Ishikawa (cell line): ENCODE measurements at regions not wholly inside any gene's neighbourhood (a gene's known extent, or its start where the extent isn't known, plus 50 kb on each side); places are given as distances from the start of the nearest gene placed in this dataset.

Experiments used
- CEBPB ChIP-seq: IDR thresholded peaks from 2 replicates; pipeline ENCODE4 v1.6.1; 2012
- CREB1 ChIP-seq: IDR thresholded peaks from 2 replicates; pipeline ENCODE4 v1.6.1; 2012; ENCODE audit warnings: low read depth
- EGR1 ChIP-seq: IDR thresholded peaks from 2 replicates; pipeline ENCODE4 v1.6.1; 2012
- EP300 ChIP-seq: IDR thresholded peaks from 2 replicates; pipeline ENCODE4 v1.6.1; 2012; ENCODE audit warnings: borderline replicate concordance
- FOXM1 ChIP-seq: IDR thresholded peaks from 2 replicates; pipeline ENCODE4 v1.6.1; 2012; ENCODE audit warnings: low read depth, borderline replicate concordance
- MAX ChIP-seq: IDR thresholded peaks from 2 replicates; pipeline ENCODE4 v1.6.1; 2012
- NFIC ChIP-seq: IDR thresholded peaks from 2 replicates; pipeline ENCODE4 v1.6.1; 2012
- RAD21 ChIP-seq: IDR thresholded peaks from 2 replicates; pipeline ENCODE4 v1.6.1; 2012; ENCODE audit warnings: low read depth
- REST ChIP-seq: IDR thresholded peaks from 2 replicates; pipeline ENCODE4 v1.6.1; 2012; ENCODE audit warnings: low read depth, mild to moderate bottlenecking
- TAF1 ChIP-seq: IDR thresholded peaks from 2 replicates; pipeline ENCODE4 v1.6.1; 2012; ENCODE audit warnings: low read depth, mild to moderate bottlenecking
- TCF12 ChIP-seq: IDR thresholded peaks from 2 replicates; pipeline ENCODE4 v1.6.1; 2012; ENCODE audit warnings: low read depth
- TEAD4 ChIP-seq: IDR thresholded peaks from 2 replicates; pipeline ENCODE4 v1.6.1; 2012
- USF1 ChIP-seq: IDR thresholded peaks from 2 replicates; pipeline ENCODE4 v1.6.1; 2012
- YY1 ChIP-seq: IDR thresholded peaks from 2 replicates; pipeline ENCODE4 v1.6.1; 2012; ENCODE audit warnings: low read depth
- ZBTB7A ChIP-seq: IDR thresholded peaks from 2 replicates; pipeline ENCODE4 v1.6.1; 2012; ENCODE audit warnings: low read depth

- no peak for TF ChIP-seq CREB1
- no peak for TF ChIP-seq TAF1
- no peak for TF ChIP-seq ZBTB7A
- TF ChIP-seq REST: no peak
- no peak for TF ChIP-seq NFIC
- no peak for TF ChIP-seq TCF12
- no peak for TF ChIP-seq EGR1
- TF ChIP-seq USF1: no peak
- TF ChIP-seq CEBPB: no peak
- TF ChIP-seq MAX: no peak
- TF ChIP-seq EP300: no peak
- no peak for TF ChIP-seq FOXM1
- TF ChIP-seq TEAD4: no peak
These were observed 169.4 kb downstream of the C1orf94 start for GRCh38 chr1:34346128-34346527.

- TF ChIP-seq TCF12 (no peak), FOXM1 (no peak), RAD21 (no peak), TEAD4 (no peak), YY1 (no peak), ZBTB7A (no peak), REST (no peak), EP300 (no peak), NFIC (no peak), MAX (no peak), EGR1 (no peak)
These were observed 176.7 kb downstream of the C1orf94 start for GRCh38 chr1:34353409-34353808.

GRCh38 chr1:34354367-34354766 lies 177.7 kb downstream of the C1orf94 start:
- TF ChIP-seq CREB1: no peak
- TF ChIP-seq NFIC: no peak
- no peak for TF ChIP-seq TEAD4
- no peak for TF ChIP-seq YY1
- TF ChIP-seq TCF12: no peak
- TF ChIP-seq FOXM1: no peak
- no peak for TF ChIP-seq MAX
- TF ChIP-seq TAF1: no peak
- no peak for TF ChIP-seq CEBPB
- TF ChIP-seq USF1: no peak
- no peak for TF ChIP-seq ZBTB7A
- TF ChIP-seq EGR1: no peak
- no peak for TF ChIP-seq REST
- TF ChIP-seq EP300: no peak

GRCh38 chr1:34356853-34357252 lies 180.1 kb downstream of the C1orf94 start:
- TF ChIP-seq RAD21 (no peak), YY1 (no peak), ZBTB7A (no peak), NFIC (no peak), MAX (no peak)
